Cerebellar cortex (tissue), 1 donor: ENCODE measurements at regions not wholly inside any gene's neighbourhood (a gene's known extent, or its start where the extent isn't known, plus 50 kb on each side); places are given as distances from the start of the nearest gene placed in this dataset.
"Not testable (repeated sequence)": the region's sequence is repeated elsewhere in the genome, so short reads cannot be mapped to it uniquely, and the experiment has no call there.

Experiments
- DNase-seq: peaks from one replicate; pipeline ENCODE4 v3.0.0-alpha.2; 2015; ENCODE audit warnings: low spot score

GRCh38 chr10:111266165-111266564, 189.3 kb downstream of the ADRA2A start:
- no peak for DNase-seq

GRCh38 chr10:111267673-111268072, 190.8 kb downstream of the ADRA2A start:
- no peak for DNase-seq

DNA sequence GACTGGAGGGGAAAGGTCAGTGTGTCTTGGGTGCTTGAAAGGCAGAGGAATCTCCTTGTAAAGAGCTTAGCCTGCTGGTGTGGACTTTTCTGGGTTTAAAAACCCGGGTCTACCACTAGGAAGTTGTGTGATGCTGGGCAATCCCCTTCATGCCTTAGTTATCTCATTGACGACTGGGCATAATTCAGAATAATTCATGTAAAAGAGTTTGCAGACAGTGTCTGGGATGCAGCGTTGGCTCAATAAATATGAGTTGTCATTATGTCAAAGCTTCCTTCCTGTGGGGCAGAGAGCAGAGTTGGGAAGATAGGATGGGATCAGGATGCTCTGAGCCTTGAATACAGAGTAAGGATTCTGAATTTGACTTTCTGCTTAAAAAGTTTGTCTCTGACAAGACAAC, 196.4 kb downstream of the ADRA2A start:
- DNase-seq = no peak

DNA sequence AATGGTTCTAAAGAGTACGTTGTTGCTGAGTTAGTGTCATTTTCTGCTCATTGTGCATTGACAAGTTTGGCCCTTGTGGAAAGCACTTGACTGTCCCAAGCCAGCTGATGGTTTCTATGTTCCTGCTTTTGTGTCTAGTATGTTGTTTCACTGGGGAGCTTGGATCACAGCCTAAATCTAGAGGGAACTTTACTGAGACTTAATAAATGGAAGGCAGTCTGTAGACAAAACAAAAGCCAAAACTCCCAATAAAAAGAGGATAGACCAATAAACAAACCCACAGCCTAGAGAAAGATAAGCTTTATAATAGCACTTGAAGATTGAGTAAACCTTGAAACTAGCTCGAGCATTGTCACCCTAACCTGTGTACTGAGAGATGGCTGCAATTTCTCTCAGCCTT, 196.8 kb downstream of the ADRA2A start:
- DNase-seq = no peak

GRCh38 chr10:111275091-111275490, 198.3 kb downstream of the ADRA2A start:
- no peak for DNase-seq

GRCh38 chr10:111277661-111278060, 200.8 kb downstream of the ADRA2A start:
- no peak for DNase-seq

DNA sequence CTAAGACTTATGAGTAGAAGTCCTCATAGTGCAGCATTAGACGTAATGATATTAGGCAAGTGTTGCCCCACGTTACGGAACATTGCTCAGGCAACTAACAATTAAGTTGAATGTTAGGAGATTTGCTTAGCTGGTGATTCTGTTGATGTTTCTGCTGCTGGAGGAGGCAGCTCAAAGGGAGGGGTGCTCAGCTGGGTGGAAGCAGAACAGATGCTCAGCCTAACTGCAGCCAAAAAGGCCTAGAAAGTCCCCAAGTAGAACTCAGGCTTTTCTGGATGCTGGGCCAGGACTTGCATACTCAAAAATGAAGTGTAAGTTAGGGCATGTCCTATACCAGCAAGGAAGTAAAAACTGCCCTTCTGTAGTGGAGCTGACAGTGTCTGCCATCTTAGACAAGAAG, 201.4 kb downstream of the ADRA2A start:
- DNase-seq = no peak

GRCh38 chr10:111281516-111281915, 204.7 kb downstream of the ADRA2A start:
- peak; percentile 19 for DNase-seq

- DNase-seq = no peak
These were observed 212.6 kb downstream of the ADRA2A start for GRCh38 chr10:111289461-111289860.

- DNase-seq = no peak
These were observed 213.8 kb downstream of the ADRA2A start for GRCh38 chr10:111290649-111291048.

DNA sequence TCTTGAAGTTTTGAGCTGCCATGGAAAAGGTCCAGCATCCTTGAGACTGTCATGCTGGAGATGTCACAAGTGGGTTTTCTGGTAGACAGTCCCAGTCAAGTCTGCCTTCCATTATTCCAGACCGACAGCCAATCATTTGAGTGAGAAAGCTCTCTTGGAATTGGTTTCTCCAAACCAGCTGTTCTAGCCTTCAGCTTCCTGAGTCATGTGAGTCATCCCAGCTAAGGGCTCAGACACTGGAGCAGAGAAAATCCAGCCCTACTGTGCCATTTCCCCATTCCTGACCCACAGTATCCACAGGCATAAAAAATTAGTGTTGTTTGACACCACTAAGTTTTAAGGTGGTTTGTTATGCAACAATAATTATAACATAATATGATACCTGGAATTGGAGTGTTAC, 219.0 kb downstream of the ADRA2A start:
- DNase-seq = no peak

- DNase-seq = no peak
These were observed 220.6 kb downstream of the ADRA2A start for GRCh38 chr10:111297351-111297848.

- DNase-seq = no peak
These were observed 221.2 kb downstream of the ADRA2A start for GRCh38 chr10:111298031-111298430.

DNA sequence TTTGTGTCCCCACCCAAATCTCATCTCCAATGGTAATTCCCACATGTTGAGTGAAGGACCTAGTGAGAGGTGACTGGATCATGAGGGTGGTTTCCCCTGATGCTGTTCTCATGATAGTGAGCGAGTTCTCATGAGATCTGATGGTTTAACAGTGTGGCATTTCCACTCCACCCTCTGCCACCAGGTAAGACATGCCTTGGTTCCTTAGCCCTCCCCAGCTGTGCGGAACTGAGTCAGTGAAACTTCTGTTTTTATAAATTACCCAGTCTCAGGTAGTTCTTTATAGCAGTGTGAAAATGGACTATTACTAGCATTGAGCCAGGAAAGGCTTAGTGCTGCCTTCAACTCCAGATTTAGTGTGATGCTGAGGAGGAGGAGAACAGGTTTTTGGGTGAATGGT, 222.2 kb downstream of the ADRA2A start:
- no peak for DNase-seq

- DNase-seq = no peak
These were observed 227.1 kb downstream of the ADRA2A start for GRCh38 chr10:111303887-111304286.

GRCh38 chr10:111316722-111317212, 239.9 kb downstream of the ADRA2A start:
- no peak for DNase-seq

DNA sequence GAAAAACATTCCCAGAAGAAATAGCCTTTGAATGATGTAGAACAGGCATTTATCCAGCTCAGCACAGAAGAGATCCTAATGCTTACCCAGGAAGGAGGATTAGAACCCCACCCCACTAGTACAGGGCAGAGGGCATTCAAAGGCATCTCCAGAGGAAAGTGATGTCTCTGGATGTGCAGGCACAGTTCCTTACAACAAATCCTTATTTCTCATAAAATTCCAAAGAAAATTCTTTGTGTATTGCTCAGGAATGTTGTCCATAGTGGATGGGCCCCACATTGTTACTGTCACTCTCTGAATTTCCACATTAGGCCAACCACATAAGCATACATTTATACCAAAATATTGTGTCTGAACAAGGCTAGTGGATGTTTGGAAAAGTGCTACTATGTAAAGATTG, 243.0 kb downstream of the ADRA2A start:
- DNase-seq = no peak

GRCh38 chr10:111323389-111323966, 246.6 kb downstream of the ADRA2A start:
- no peak for DNase-seq

- DNase-seq = not testable (repeated sequence)
These were observed 255.3 kb downstream of the ADRA2A start for GRCh38 chr10:111332174-111332573.

DNA sequence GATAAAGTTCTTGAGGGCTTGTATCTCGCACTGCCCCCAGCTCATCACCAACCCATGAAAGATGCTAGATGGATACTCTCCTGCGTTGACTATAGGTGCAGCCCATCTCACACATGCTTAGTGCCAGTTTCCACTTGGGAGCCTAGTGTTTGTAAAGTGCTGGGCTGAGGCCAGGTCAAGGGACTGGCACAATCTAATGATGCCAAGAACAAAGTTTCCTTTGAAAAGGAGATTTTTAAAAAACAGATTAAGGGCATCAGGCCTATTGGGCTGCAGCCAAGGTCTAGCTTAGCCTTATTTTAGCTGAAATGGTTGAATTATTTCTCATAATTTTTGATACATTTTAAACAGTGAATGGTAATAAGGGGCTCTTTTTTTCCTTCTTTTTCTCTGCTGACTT, 259.0 kb downstream of the ADRA2A start:
- no peak for DNase-seq

DNA sequence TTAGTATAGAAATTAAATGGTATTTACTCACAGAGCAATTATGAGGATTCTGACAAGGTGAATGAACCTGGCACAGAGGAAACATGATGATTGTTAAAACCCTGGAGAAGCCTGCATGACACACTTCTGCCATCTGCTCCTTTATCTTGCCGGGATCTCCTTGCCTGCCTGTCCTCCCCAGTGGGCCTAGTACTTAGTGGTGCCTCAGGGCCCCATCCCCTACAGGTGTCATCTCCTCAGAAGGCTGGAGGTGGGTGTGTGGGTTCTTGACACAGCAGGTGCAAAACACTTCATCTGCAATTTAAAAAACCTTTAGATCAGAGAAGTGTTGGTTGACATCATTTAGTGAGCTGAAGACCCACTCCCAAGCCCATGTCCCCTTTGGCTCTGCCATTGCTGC, 261.2 kb downstream of the ADRA2A start:
- DNase-seq = peak; percentile 73

DNA sequence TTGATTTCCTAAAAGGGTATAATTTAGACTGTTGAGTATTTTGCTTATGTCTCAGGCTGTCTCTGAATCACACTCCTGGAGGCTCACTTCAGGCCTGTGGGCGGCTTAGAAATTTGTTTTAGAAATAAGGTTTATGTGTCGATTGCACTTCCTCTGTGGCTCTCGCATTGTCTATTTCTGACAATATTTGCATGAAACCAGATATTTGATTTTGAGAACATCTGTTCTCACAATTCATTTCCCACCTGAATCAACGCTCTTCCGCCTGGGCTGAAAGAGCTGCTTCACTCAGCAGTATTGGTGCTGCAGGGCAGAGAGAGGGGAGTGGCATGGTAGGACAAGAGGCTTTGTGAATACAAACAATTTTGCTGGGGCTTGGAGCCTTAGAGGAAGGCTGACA, 262.0 kb downstream of the ADRA2A start:
- DNase-seq = no peak

GRCh38 chr10:111344804-111345203, 268.0 kb downstream of the ADRA2A start:
- DNase-seq = no peak

DNA sequence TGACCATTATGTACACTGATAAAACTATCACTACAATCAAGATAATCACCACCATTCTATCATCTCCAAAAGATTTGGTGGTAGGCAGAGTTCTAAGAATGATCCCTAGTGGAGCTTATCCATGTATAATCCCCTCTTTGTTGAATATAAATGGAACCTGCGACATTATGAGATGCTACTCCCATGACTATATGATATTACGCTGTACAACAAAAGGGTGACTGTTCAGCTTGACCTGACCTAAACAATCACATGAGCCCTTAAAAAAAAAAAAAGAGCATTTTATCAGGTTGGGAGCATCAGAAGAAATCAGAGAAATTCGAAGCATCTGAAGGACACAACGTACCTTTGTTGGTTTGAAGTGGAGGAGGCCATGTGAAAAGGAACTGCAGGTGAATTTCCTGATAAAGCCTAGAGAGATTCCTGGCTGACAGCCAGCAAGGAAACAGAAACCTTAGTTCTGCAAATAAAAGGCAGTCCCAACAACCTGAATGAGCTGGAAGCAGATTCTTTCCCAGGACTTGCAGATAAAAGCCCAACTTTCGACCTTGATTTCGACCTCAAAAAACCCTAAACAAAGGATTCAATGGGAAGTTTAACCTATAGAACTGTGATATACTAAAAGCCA, 270.7 kb downstream of the ADRA2A start:
- DNase-seq = no peak
